GM12878 (cell line): ENCODE measurements at regions not wholly inside any gene's neighbourhood (a gene's known extent, or its start where the extent isn't known, plus 50 kb on each side); places are given as distances from the start of the nearest gene placed in this dataset.

Source experiments
- ATAC-seq: fragments of 200-7000 bp; cut with Tn5 transposase; 3 replicates; pipeline ENCODE4 v1.9.1; 2020; ENCODE audit warnings: mild to moderate bottlenecking, moderate library complexity
- BruUV-seq: library from RNA; stranded (reverse); fragments of 400-500 nt; replicated peaks from 2 replicates; lab custom pipeline; 2021; lab: Mats Ljungman, UMichigan
- CTCF ChIA-PET: fragments of 300-600 bp; sonication (Branson Sonifier 250); formaldehyde crosslinking; extraction: SDS; loops from one replicate; lab custom pipeline; 2021; ENCODE audit warnings: inconsistent platforms; lab: Yijun Ruan, JAX
- POLR2A ChIA-PET: fragments of 350-600 bp; formaldehyde crosslinking; extraction: SDS; loops from one replicate; lab custom pipeline; 2021; ENCODE audit warnings: inconsistent platforms; lab: Charles Lee
- RAD21 ChIA-PET: fragments of 300-600 bp; sonication (Branson Sonifier 250); formaldehyde crosslinking; loops from one replicate; lab custom pipeline; 2023; ENCODE audit warnings: antibody characterized with exemption; ENCODE audit not compliant: unreplicated experiment; lab: Charles Lee
- SMC1A ChIA-PET: fragments of 300-600 bp; sonication (Branson Sonifier 250); formaldehyde crosslinking; loops from one replicate; lab custom pipeline; 2023; ENCODE audit not compliant: unreplicated experiment, uncharacterized antibody; lab: Charles Lee
- DNase-seq: peaks from one replicate; pipeline ENCODE4 v3.0.0-alpha.2; 2011; ENCODE audit warnings: low read depth, low spot score
- FAIRE-seq: peaks from 3 replicates; lab custom pipeline; 2011; peaks lifted over from hg19 to GRCh38; lab: Jason Lieb, UNC
- H2AFZ ChIP-seq: 2 replicates; pipeline ENCODE4 v1.6.0; 2011; ENCODE audit warnings: low read depth, low read length, control low read depth; ENCODE audit not compliant: control insufficient read depth
- H3K27ac ChIP-seq: 2 replicates; pipeline ENCODE4 v1.5.1; 2011; ENCODE audit warnings: control low read depth; ENCODE audit not compliant: control insufficient read depth, insufficient read depth
- H3K27me3 ChIP-seq, 2 experiments: replicated peaks in 1 of 2; 2 replicates each; pipeline versions ENCODE4 v1.6.0 to v1.6.1; 2011; ENCODE audit warnings: low read length in 1 of 2; ENCODE audit not compliant: control insufficient read depth in 2 of 2, insufficient read depth in 2 of 2
- H3K36me3 ChIP-seq, 2 experiments: 2 replicates each; pipeline ENCODE4 v1.5.1; 2011; ENCODE audit warnings: low read length in 1 of 2; ENCODE audit not compliant: control insufficient read depth in 2 of 2, insufficient read depth in 2 of 2
- H3K4me1 ChIP-seq: 2 replicates; pipeline ENCODE4 v1.6.1; 2011; ENCODE audit warnings: mild to moderate bottlenecking, low read length, moderate library complexity, mixed read lengths; ENCODE audit not compliant: control insufficient read depth, insufficient read depth
- H3K4me2 ChIP-seq: 2 replicates; pipeline ENCODE4 v1.6.0; 2011; ENCODE audit warnings: control low read depth; ENCODE audit not compliant: control insufficient read depth, insufficient read depth
- H3K4me3 ChIP-seq: fragments of 200-600 bp; sonication (generic); 2 replicates; pipeline ENCODE4 v1.5.1; 2016
- H3K79me2 ChIP-seq: 2 replicates; pipeline ENCODE4 v1.6.0; 2011; ENCODE audit warnings: low read length; ENCODE audit not compliant: control insufficient read depth, insufficient read depth
- H3K9ac ChIP-seq: 2 replicates; pipeline ENCODE4 v1.8.0; 2011; ENCODE audit warnings: low read length, control low read depth, mixed read lengths; ENCODE audit not compliant: control insufficient read depth, insufficient read depth
- H3K9me3 ChIP-seq: replicated peaks from 3 replicates; pipeline ENCODE4 v1.5.1; 2011; ENCODE audit warnings: mild to moderate bottlenecking, low read length; ENCODE audit not compliant: control insufficient read depth, insufficient read depth
- H4K20me1 ChIP-seq: 2 replicates; pipeline ENCODE4 v1.6.0; 2011; ENCODE audit not compliant: control insufficient read depth, insufficient read depth
- ATF3 ChIP-seq: IDR thresholded peaks from 2 replicates; pipeline ENCODE4 v1.6.1; 2011; ENCODE audit warnings: low read depth, mild to moderate bottlenecking, low read length, moderate library complexity, borderline replicate concordance; ENCODE audit errors: extremely low read depth
- EGR1 ChIP-seq, 2 experiments: IDR thresholded peaks; 1 replicate in 1 of 2; 2 replicates in 1 of 2; pipeline ENCODE4 v1.6.1; 2011 to 2012; ENCODE audit warnings: low read depth in 2 of 2, low read length in 2 of 2, borderline replicate concordance in 1 of 2, mild to moderate bottlenecking in 1 of 2, moderate library complexity in 1 of 2
- FOXK2 ChIP-seq: fragments of 450-650 bp; IDR thresholded peaks from 2 replicates; pipeline ENCODE4 v1.6.1; 2017; ENCODE audit warnings: mild to moderate bottlenecking, moderate library complexity
- GATAD2B ChIP-seq: fragments of 450-650 bp; conservative IDR thresholded peaks from 2 replicates; pipeline ENCODE4 v1.6.1; 2017; ENCODE audit warnings: low read depth, mild to moderate bottlenecking, moderate library complexity
- IRF4 ChIP-seq: IDR thresholded peaks from 2 replicates; pipeline ENCODE4 v1.6.1; 2011; ENCODE audit warnings: low read depth, low read length
- SREBF2 ChIP-seq: IDR thresholded peaks from 2 replicates; pipeline ENCODE4 v1.6.1; 2012; ENCODE audit warnings: mild to moderate bottlenecking, low read length
- STAT3 ChIP-seq: IDR thresholded peaks from 2 replicates; pipeline ENCODE4 v1.6.1; 2011; ENCODE audit warnings: low read depth, low read length, improper control_type of control experiment
- WRNIP1 ChIP-seq: IDR thresholded peaks from 2 replicates; pipeline ENCODE4 v1.6.1; 2011; ENCODE audit warnings: low read depth, low read length, improper control_type of control experiment, borderline replicate concordance
- WGBS: methylation state at CpG from one replicate; pipeline ENCODE4 v1.1.6; 2016; ENCODE audit warnings: low lambda C conversion rate; ENCODE audit not compliant: insufficient replicate concordance, insufficient coverage; ENCODE audit errors: missing lambda C conversion rate; 5-methylcytosine and 5-hydroxymethylcytosine counted together
- in situ Hi-C: fragments of 300-500 bp; cut with MboI; formaldehyde crosslinking; loops from 9 replicates; pipeline ENCODE4 v1.14.3; 2018; ENCODE audit warnings: mixed read lengths
- intact Hi-C: fragments of 100-400 bp; cut with micrococcal nuclease; formaldehyde crosslinking; loops from one replicate; pipeline ENCODE4 v1.14.2; 2022; ENCODE audit not compliant: unreplicated experiment
- TF ChIP-seq, protein P1 (sequence below): fragments of 450-650 bp; IDR thresholded peaks from 2 replicates; pipeline ENCODE4 v1.6.1; 2017; ENCODE audit warnings: mild to moderate bottlenecking, moderate library complexity
- TF ChIP-seq, protein P2 (sequence below): fragments of 450-650 bp; IDR thresholded peaks from 2 replicates; pipeline ENCODE4 v1.6.1; 2016; ENCODE audit warnings: mild to moderate bottlenecking
- TF ChIP-seq, protein P3 (sequence below): fragments of 450-650 bp; IDR thresholded peaks from 2 replicates; pipeline ENCODE4 v1.6.1; 2018; ENCODE audit warnings: borderline replicate concordance, mild to moderate bottlenecking; ENCODE audit not compliant: partially characterized antibody

DNA sequence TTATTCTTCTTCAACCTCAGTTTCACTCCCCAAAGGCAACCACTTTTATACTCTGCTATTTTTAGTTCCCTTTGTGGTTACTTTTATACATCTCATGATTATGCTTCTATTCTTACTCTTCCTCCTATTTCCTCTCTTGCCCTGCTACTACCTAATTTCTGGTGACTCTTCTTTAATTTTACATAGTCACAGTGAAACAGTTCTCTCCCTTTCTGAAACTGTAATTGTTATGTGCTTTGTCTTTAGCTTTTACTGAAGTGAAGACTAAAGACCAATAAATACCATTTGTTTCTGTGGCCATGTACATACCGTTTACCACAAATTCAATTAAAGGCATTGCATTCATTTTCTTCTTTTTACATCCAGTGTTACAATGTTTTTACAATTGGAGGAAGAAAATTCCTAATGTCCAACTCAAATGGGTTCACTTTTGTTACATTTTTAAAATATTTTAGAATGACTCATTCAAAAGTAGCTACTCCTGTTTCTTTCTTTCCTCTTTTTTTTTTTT is 410.6 kb downstream of the PSAT1 start (continued):
- TF ChIP-seq, protein P1, sequence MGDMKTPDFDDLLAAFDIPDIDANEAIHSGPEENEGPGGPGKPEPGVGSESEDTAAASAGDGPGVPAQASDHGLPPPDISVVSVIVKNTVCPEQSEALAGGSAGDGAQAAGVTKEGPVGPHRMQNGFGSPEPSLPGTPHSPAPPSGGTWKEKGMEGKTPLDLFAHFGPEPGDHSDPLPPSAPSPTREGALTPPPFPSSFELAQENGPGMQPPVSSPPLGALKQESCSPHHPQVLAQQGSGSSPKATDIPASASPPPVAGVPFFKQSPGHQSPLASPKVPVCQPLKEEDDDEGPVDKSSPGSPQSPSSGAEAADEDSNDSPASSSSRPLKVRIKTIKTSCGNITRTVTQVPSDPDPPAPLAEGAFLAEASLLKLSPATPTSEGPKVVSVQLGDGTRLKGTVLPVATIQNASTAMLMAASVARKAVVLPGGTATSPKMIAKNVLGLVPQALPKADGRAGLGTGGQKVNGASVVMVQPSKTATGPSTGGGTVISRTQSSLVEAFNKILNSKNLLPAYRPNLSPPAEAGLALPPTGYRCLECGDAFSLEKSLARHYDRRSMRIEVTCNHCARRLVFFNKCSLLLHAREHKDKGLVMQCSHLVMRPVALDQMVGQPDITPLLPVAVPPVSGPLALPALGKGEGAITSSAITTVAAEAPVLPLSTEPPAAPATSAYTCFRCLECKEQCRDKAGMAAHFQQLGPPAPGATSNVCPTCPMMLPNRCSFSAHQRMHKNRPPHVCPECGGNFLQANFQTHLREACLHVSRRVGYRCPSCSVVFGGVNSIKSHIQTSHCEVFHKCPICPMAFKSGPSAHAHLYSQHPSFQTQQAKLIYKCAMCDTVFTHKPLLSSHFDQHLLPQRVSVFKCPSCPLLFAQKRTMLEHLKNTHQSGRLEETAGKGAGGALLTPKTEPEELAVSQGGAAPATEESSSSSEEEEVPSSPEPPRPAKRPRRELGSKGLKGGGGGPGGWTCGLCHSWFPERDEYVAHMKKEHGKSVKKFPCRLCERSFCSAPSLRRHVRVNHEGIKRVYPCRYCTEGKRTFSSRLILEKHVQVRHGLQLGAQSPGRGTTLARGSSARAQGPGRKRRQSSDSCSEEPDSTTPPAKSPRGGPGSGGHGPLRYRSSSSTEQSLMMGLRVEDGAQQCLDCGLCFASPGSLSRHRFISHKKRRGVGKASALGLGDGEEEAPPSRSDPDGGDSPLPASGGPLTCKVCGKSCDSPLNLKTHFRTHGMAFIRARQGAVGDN = no peak

GRCh38 chr9:78712903-78713613 is 416.1 kb downstream of the PSAT1 start:
- no peak for FAIRE-seq
- no peak overlapping the region for H2AFZ ChIP-seq
- TF ChIP-seq, protein P2, sequence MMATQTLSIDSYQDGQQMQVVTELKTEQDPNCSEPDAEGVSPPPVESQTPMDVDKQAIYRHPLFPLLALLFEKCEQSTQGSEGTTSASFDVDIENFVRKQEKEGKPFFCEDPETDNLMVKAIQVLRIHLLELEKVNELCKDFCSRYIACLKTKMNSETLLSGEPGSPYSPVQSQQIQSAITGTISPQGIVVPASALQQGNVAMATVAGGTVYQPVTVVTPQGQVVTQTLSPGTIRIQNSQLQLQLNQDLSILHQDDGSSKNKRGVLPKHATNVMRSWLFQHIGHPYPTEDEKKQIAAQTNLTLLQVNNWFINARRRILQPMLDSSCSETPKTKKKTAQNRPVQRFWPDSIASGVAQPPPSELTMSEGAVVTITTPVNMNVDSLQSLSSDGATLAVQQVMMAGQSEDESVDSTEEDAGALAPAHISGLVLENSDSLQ = no peak
- no peak for TF ChIP-seq WRNIP1
- TF ChIP-seq EGR1 (IDR thresholded peaks at IDR 0.05; ENCODE audit: borderline replicate concordance in 1 of 2, low read depth in 2 of 2, low read length in 2 of 2) = no peak
- TF ChIP-seq FOXK2 = no peak
- TF ChIP-seq, protein P3, sequence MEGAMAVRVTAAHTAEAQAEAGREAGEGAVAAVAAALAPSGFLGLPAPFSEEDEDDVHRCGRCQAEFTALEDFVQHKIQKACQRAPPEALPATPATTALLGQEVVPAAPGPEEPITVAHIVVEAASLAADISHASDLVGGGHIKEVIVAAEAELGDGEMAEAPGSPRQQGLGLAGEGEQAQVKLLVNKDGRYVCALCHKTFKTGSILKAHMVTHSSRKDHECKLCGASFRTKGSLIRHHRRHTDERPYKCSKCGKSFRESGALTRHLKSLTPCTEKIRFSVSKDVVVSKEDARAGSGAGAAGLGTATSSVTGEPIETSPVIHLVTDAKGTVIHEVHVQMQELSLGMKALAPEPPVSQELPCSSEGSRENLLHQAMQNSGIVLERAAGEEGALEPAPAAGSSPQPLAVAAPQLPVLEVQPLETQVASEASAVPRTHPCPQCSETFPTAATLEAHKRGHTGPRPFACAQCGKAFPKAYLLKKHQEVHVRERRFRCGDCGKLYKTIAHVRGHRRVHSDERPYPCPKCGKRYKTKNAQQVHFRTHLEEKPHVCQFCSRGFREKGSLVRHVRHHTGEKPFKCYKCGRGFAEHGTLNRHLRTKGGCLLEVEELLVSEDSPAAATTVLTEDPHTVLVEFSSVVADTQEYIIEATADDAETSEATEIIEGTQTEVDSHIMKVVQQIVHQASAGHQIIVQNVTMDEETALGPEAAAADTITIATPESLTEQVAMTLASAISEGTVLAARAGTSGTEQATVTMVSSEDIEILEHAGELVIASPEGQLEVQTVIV = no peak
- no peak for TF ChIP-seq IRF4
- no peak for TF ChIP-seq STAT3
- no peak for TF ChIP-seq SREBF2
- no peak for TF ChIP-seq ATF3
- TF ChIP-seq GATAD2B = no peak

More at GRCh38 chr9:78712903-78713613, 416.1 kb downstream of the PSAT1 start:
- no peaks in the 10 kb centered on the region; a peak in 2 of 4 replicates for H3K27me3 ChIP-seq
- H3K4me3 ChIP-seq = no peak overlapping the region
- no peak for ATAC-seq
- no peak for DNase-seq
- intact Hi-C loops (no loop called here), in situ Hi-C loops (no loop called here)
- no TSS peak for BruUV-seq
- no peak overlapping the region for H3K27ac ChIP-seq
- no peak overlapping the region for H3K4me2 ChIP-seq
- ChIA-PET SMC1A (no interaction called here), POLR2A (no interaction called here), CTCF (no interaction called here), RAD21 (no interaction called here)
- no peaks in the 10 kb centered on the region for H3K36me3 ChIP-seq
- no peaks in the 10 kb centered on the region for H3K79me2 ChIP-seq
- H3K9me3 ChIP-seq = no peaks in the 10 kb centered on the region; the same call in 2 of the 3 replicates
- WGBS = 4% methylated on average over 4 of the region's 4 CpGs
- H4K20me1 ChIP-seq = no peaks in the 10 kb centered on the region
- no peaks in the 10 kb centered on the region for H3K4me1 ChIP-seq
- no peak overlapping the region for H3K9ac ChIP-seq
